ENCODE measurements at regions not wholly inside any gene's neighbourhood (a gene's known extent, or its start where the extent isn't known, plus 50 kb on each side); places are given as distances from the start of the nearest gene placed in this dataset.

- FAIRE-seq (no peak), DNase-seq (ENCODE audit: insufficient read length, low spot score) (no peak)
- TF ChIP-seq CTCF (IDR thresholded peaks at IDR 0.05; ENCODE audit: insufficient read depth, missing control alignments), result no peak
These were observed 630.0 kb upstream of the MBL2 start for GRCh38 chr10:53402594-53402993.

GRCh38 chr10:53401536-53401935 is 629.0 kb upstream of the MBL2 start:
- no peak for DNase-seq (ENCODE audit: insufficient read length, low spot score)
- no peak for TF ChIP-seq CTCF (IDR thresholded peaks at IDR 0.05; ENCODE audit: insufficient read depth, missing control alignments)
- no peak for FAIRE-seq

- FAIRE-seq (no peak), DNase-seq (ENCODE audit: insufficient read length, low spot score) (no peak)
- TF ChIP-seq CTCF (IDR thresholded peaks at IDR 0.05; ENCODE audit: insufficient read depth, missing control alignments), result no peak
These were observed 624.3 kb upstream of the MBL2 start for GRCh38 chr10:53396876-53397275.

DNA sequence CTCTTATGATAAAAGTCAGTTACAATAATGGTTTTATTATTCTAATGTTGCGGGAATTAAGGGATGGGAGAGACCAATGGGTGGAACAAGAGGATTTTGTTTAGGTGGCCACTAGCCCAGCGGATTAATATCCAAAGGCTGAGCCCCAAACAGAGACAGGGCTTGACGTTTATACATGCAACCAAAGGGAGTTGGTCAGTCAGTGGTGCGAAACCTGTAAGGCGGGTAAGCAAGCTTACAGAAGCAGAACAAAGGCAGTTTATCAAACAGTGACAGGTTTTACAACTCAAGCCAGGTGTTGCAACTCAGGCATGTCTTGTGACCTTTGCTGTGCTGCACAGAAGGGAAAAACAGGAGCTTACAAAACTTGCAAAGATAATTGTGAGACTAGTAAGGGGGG is 622.9 kb upstream of the MBL2 start:
- no peak for TF ChIP-seq CTCF (IDR thresholded peaks at IDR 0.05; ENCODE audit: insufficient read depth, missing control alignments)
- FAIRE-seq (no peak), DNase-seq (ENCODE audit: insufficient read length, low spot score) (no peak)

GRCh38 chr10:53387562-53387961 is 615.0 kb upstream of the MBL2 start:
- TF ChIP-seq CTCF (IDR thresholded peaks at IDR 0.05; ENCODE audit: insufficient read depth, missing control alignments), result no peak
- DNase-seq (ENCODE audit: insufficient read length, low spot score) (no peak), FAIRE-seq (no peak)

DNA sequence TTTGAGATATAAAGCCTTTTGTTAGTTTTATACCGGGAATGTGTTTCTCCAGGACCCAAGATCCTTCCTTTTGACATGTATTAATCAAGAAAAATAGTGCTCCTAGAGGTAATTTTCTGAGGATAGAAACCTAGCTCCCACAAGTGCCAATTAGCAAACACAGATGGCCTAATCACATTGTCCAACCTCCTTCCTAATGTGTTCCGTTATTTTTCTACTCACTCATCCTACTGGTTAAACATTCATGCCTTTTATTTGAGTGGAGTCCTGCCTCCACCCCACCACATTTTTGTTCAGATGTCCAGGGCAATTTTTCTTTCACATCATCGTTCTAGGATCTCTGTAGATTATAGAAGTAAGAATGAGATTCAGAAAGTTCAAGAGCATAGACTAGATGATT is 610.0 kb upstream of the MBL2 start:
- DNase-seq (ENCODE audit: insufficient read length, low spot score) (no peak), FAIRE-seq (no peak)
- no peak for TF ChIP-seq CTCF (IDR thresholded peaks at IDR 0.05; ENCODE audit: insufficient read depth, missing control alignments)

GRCh38 chr10:53379956-53380355 is 607.4 kb upstream of the MBL2 start:
- FAIRE-seq (no peak), DNase-seq (ENCODE audit: insufficient read length, low spot score) (no peak)
- no peak for TF ChIP-seq CTCF (IDR thresholded peaks at IDR 0.05; ENCODE audit: insufficient read depth, missing control alignments)
